ENCODE measurements at regions not wholly inside any gene's neighbourhood (a gene's known extent, or its start where the extent isn't known, plus 50 kb on each side); places are given as distances from the start of the nearest gene placed in this dataset.

- DNase-seq (no peak), ATAC-seq (no peak)
- H3K4me1 ChIP-seq: peaks cover 0 to 15% (median 4%) of the 10 kb centered on the region in 12 donors
- intact Hi-C loops (cut with DNase I): loop anchor here in 1 of 10 donors (10.0 kb wide), 1 partner anchor 81 kb away; no protein-coding TSS in a partner anchor
- H3K27ac ChIP-seq: no peak overlapping the region
- H3K4me3 ChIP-seq: no peak overlapping the region
- H3K27me3 ChIP-seq: no peaks in the 10 kb centered on the region
- 9 to 25% (median 18%) methylated on average over 2 of the region's 2 CpGs for WGBS, 4 donors
- no peaks in the 10 kb centered on the region for H3K36me3 ChIP-seq
- H3K9me3 ChIP-seq: no peaks in the 10 kb centered on the region
- TF ChIP-seq CTCF (IDR thresholded peaks at IDR 0.05): no peak
- TF ChIP-seq POLR2A (IDR thresholded peaks at IDR 0.05): no peak
These were observed 109.4 kb upstream of the TLL1 start for GRCh38 chr4:165763640-165764039.

- 88 to 97% (median 96%) methylated on average over 1 of the region's 1 CpG for WGBS, 4 donors
- ATAC-seq (no peak), DNase-seq (no peak)
- no peak overlapping the region for H3K4me3 ChIP-seq
- TF ChIP-seq POLR2A (IDR thresholded peaks at IDR 0.05) (no peak), CTCF (IDR thresholded peaks at IDR 0.05) (no peak)
- H3K4me1 ChIP-seq: peaks cover 0 to 15% (median 4%) of the 10 kb centered on the region in 12 donors
- intact Hi-C loops (cut with DNase I): loop anchor here in 1 of 10 donors (10.0 kb wide), 1 partner anchor 80 kb away; no protein-coding TSS in a partner anchor
- H3K36me3 ChIP-seq: no peaks in the 10 kb centered on the region
- no peaks in the 10 kb centered on the region for H3K27me3 ChIP-seq
- no peak overlapping the region for H3K27ac ChIP-seq
- no peaks in the 10 kb centered on the region for H3K9me3 ChIP-seq
These were observed 108.0 kb upstream of the TLL1 start for GRCh38 chr4:165765053-165765452.

GRCh38 chr4:165766018-165766417 lies 107.0 kb upstream of the TLL1 start:
- 60 to 71% (median 65%) methylated on average over 6 of the region's 6 CpGs for WGBS, 4 donors
- H3K27ac ChIP-seq: peak overlapping the region in 2 of 12 donors; percentile 11 to 53
- no peak overlapping the region for H3K4me3 ChIP-seq
- peaks cover 0 to 15% (median 4%) of the 10 kb centered on the region in 12 donors for H3K4me1 ChIP-seq
- no peak for TF ChIP-seq CTCF (IDR thresholded peaks at IDR 0.05)
- no peak for TF ChIP-seq POLR2A (IDR thresholded peaks at IDR 0.05)
- no peaks in the 10 kb centered on the region for H3K36me3 ChIP-seq
- DNase-seq (no peak), ATAC-seq (peak; percentile 58 to 94 (median 75))
- intact Hi-C loops (cut with DNase I): loop anchor here in 1 of 10 donors (10.0 kb wide), 1 partner anchor 79 kb away; no protein-coding TSS in a partner anchor
- H3K9me3 ChIP-seq: no peaks in the 10 kb centered on the region
- no peaks in the 10 kb centered on the region for H3K27me3 ChIP-seq

- no peak overlapping the region for H3K4me3 ChIP-seq
- intact Hi-C loops (cut with DNase I): loop anchor here in 1 of 10 donors (10.0 kb wide), 1 partner anchor 78 kb away; no protein-coding TSS in a partner anchor
- 16 to 23% (median 18%) methylated on average over 2 of the region's 2 CpGs for WGBS, 4 donors
These were observed 106.1 kb upstream of the TLL1 start for GRCh38 chr4:165766976-165767375.

More at GRCh38 chr4:165766976-165767375, 106.1 kb upstream of the TLL1 start:
- no peak overlapping the region for H3K27ac ChIP-seq
- no peaks in the 10 kb centered on the region for H3K36me3 ChIP-seq
- TF ChIP-seq POLR2A (IDR thresholded peaks at IDR 0.05): no peak
- TF ChIP-seq CTCF (IDR thresholded peaks at IDR 0.05): no peak
- no peaks in the 10 kb centered on the region for H3K27me3 ChIP-seq
- H3K4me1 ChIP-seq: peaks cover 0 to 15% (median 4%) of the 10 kb centered on the region in 12 donors
- ATAC-seq: no peak
- no peak for DNase-seq
- H3K9me3 ChIP-seq: no peaks in the 10 kb centered on the region

Data from heart left ventricle (tissue), 16 donors.